Panc1 (cell line): ENCODE measurements at regions not wholly inside any gene's neighbourhood (a gene's known extent, or its start where the extent isn't known, plus 50 kb on each side); places are given as distances from the start of the nearest gene placed in this dataset.

ENCODE experiments used
- ATAC-seq: fragments of 200-7000 bp; cut with Tn5 transposase; 2 replicates; pipeline ENCODE4 v1.9.1; 2020; ENCODE audit warnings: mild to moderate bottlenecking, moderate library complexity
- BruUV-seq: library from RNA; stranded (reverse); fragments of 400-500 nt; replicated peaks from 2 replicates; lab custom pipeline; 2021; lab: Mats Ljungman, UMichigan
- CTCF ChIA-PET: fragments of 300-600 bp; sonication (Branson Sonifier 250); formaldehyde crosslinking; loops from one replicate; lab custom pipeline; 2022; ENCODE audit warnings: antibody characterized with exemption; lab: Charles Lee
- POLR2A ChIA-PET: fragments of 300-600 bp; sonication (Branson Sonifier 250); formaldehyde crosslinking; loops from one replicate; lab custom pipeline; 2022; ENCODE audit warnings: antibody characterized with exemption; lab: Charles Lee
- DNase-seq: peaks from one replicate; pipeline ENCODE4 v3.0.0-alpha.2; 2010; ENCODE audit warnings: low read depth, low spot score
- H3K27ac ChIP-seq: 2 replicates; pipeline ENCODE4 v1.5.1; 2011; ENCODE audit warnings: mild to moderate bottlenecking, low read length, inconsistent platforms
- H3K27me3 ChIP-seq: fragments of 200-500 bp; sonication (Bioruptor generic); 2 replicates; pipeline ENCODE4 v1.6.0; 2014; ENCODE audit warnings: low read length, inconsistent platforms; ENCODE audit not compliant: control insufficient read depth, insufficient read depth
- H3K36me3 ChIP-seq: fragments of 200-500 bp; sonication (Bioruptor generic); 2 replicates; pipeline ENCODE4 v1.5.1; 2014; ENCODE audit warnings: inconsistent platforms, mild to moderate bottlenecking, low read length, moderate library complexity; ENCODE audit not compliant: control insufficient read depth, insufficient read depth
- H3K4me1 ChIP-seq: 2 replicates; pipeline ENCODE4 v1.5.1; 2011; ENCODE audit warnings: inconsistent platforms, mild to moderate bottlenecking, low read length, moderate library complexity; ENCODE audit not compliant: control insufficient read depth, insufficient read depth
- H3K4me3 ChIP-seq, 2 experiments: 2 replicates each; pipeline ENCODE4 v1.5.1; 2011 to 2012; ENCODE audit warnings: low read depth in 2 of 2, low read length in 2 of 2, mild to moderate bottlenecking in 2 of 2, inconsistent platforms in 1 of 2, moderate library complexity in 1 of 2
- H3K9me3 ChIP-seq: fragments of 200-500 bp; sonication (Bioruptor generic); 2 replicates; pipeline ENCODE4 v1.5.1; 2014; ENCODE audit warnings: low read depth, mild to moderate bottlenecking, inconsistent platforms, low read length, moderate library complexity; ENCODE audit not compliant: control insufficient read depth, insufficient read depth
- CTCF ChIP-seq: fragments of 450-650 bp; IDR thresholded peaks from 2 replicates; pipeline ENCODE4 v1.5.1; 2017; ENCODE audit warnings: mild to moderate bottlenecking
- POLR2AphosphoS5 ChIP-seq: IDR thresholded peaks from 2 replicates; pipeline ENCODE4 v1.6.1; 2012; ENCODE audit warnings: mild to moderate bottlenecking, low read depth, low read length, moderate library complexity
- REST ChIP-seq, 2 experiments: IDR thresholded peaks; 2 replicates each; pipeline ENCODE4 v1.6.1; 2011 to 2012; ENCODE audit warnings: low read depth in 2 of 2, control low read depth in 1 of 2, low read length in 1 of 2, mild to moderate bottlenecking in 1 of 2, moderate library complexity in 1 of 2; ENCODE audit not compliant: insufficient read depth in 1 of 2
- SIN3A ChIP-seq: IDR thresholded peaks from 2 replicates; pipeline ENCODE4 v1.6.1; 2012; ENCODE audit warnings: low read depth, mild to moderate bottlenecking, low read length, moderate library complexity, borderline replicate concordance; ENCODE audit not compliant: insufficient read depth
- TCF7L2 ChIP-seq: IDR thresholded peaks from 2 replicates; pipeline ENCODE4 v1.6.1; 2011; ENCODE audit warnings: mild to moderate bottlenecking, low read depth, low read length, inconsistent platforms
- in situ Hi-C: cut with HindIII; loops from 2 replicates; pipeline ENCODE4 v1.10.0; 2016; ENCODE audit warnings: low sequenced_read_pairs, low pct_unique_long_range_greater_than_20kb
- intact Hi-C: fragments of 100-400 bp; cut with micrococcal nuclease; formaldehyde crosslinking; loops from one replicate; pipeline ENCODE4 v1.10.0; 2022; ENCODE audit not compliant: unreplicated experiment

DNA sequence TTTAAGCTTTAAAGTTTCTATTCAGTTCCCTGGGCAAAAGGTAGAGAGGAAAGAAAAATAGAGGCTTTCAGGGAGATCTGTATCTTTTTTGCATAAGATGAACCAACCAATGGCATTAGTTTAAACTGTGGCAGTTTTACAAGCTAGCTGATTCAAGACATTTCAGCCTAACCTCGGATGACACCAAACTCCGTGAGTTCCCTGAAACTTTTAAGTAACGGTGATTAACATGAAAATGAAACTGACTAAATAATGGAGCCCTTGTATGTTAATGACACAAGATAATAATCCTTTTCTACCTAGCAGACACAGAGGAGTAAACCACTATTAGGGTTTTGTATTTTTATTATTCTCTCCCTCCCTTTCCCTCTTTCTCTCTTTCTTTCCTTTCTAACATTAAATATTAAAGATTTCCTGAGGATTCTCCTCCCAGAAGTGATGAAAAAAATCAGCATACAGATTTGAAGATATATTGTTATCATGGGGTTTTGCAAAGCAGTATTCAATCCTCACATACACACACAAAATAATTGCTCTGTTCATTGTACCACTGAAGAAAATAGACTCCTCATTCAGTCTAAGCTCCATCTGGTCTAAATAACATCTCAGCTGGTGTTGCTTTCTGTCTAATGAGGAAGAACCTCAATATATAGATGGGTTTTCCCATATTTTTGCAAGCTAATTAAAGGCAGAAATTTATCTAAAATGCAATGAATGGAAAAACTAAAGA, 483.8 kb downstream of the NOVA1 start:
- CTCF ChIA-PET = no interaction called here
- Histone ChIP-seq H3K4me3 (no peak overlapping the region), H3K9me3 (no peaks in the 10 kb centered on the region), H3K27me3 (no peaks in the 10 kb centered on the region), H3K27ac (no peak overlapping the region), H3K36me3 (no peaks in the 10 kb centered on the region), H3K4me1 (no peaks in the 10 kb centered on the region)
- DNase-seq = no peak
- TF ChIP-seq CTCF = no peak
- no peak for TF ChIP-seq TCF7L2
- TF ChIP-seq SIN3A = no peak
- no peak for TF ChIP-seq POLR2AphosphoS5
- no peak for TF ChIP-seq REST (IDR thresholded peaks at IDR 0.05; ENCODE audit: insufficient read depth in 1 of 2, low read depth in 2 of 2, low read length in 1 of 2)
- in situ Hi-C loops = no loop called here
- no TSS peak for BruUV-seq
- POLR2A ChIA-PET = no interaction called here
- no peak for ATAC-seq
- intact Hi-C loops = no loop called here

DNA sequence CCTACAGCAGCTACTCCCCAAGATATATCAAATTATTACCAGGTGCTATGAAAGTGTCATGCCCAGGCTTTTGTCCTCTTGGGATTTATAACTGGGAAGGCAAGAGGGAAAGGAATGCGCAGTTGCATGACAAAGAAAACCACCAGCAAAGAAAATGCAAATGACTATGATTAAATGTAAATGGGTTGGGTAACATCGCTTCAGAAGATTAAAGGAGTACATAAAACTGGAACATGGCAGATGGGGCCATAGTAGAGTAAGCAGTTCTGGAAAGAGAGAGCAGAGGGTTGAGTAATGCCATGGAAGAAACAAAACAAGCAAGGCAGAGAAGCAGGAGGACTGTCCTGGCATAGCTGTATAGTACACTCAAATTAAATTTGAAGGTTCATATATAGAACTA, 493.1 kb downstream of the NOVA1 start:
- BruUV-seq = no TSS peak
- intact Hi-C loops = no loop called here
- Histone ChIP-seq H3K4me3 (no peak overlapping the region), H3K27me3 (no peaks in the 10 kb centered on the region), H3K9me3 (no peaks in the 10 kb centered on the region), H3K4me1 (no peaks in the 10 kb centered on the region), H3K27ac (no peak overlapping the region), H3K36me3 (no peaks in the 10 kb centered on the region)
- no peak for ATAC-seq
- POLR2A ChIA-PET = no interaction called here
- in situ Hi-C loops = no loop called here
- no peak for DNase-seq
- TF ChIP-seq REST (IDR thresholded peaks at IDR 0.05; ENCODE audit: insufficient read depth in 1 of 2, low read depth in 2 of 2, low read length in 1 of 2) (no peak), TCF7L2 (no peak), SIN3A (no peak), POLR2AphosphoS5 (no peak), CTCF (no peak)
- CTCF ChIA-PET = no interaction called here
